Cardiac muscle cell (in vitro differentiated cells and primary cell): ENCODE measurements at regions not wholly inside any gene's neighbourhood (a gene's known extent, or its start where the extent isn't known, plus 50 kb on each side); places are given as distances from the start of the nearest gene placed in this dataset.

Experiments
- DNase-seq, 2 donors: peaks; one replicate each; pipeline versions ENCODE4 v3.0.0 to v3.0.0-alpha.2; 2010 to 2017; ENCODE audit warnings: low read depth in 1 of 2, low spot score in 1 of 2
- H3K27ac ChIP-seq: fragments of 200-600 bp; sonication (generic); 2 replicates; pipeline ENCODE4 v1.5.1; 2016
- H3K27me3 ChIP-seq: fragments of 200-600 bp; sonication (generic); 2 replicates; pipeline ENCODE4 v1.6.0; 2016; ENCODE audit warnings: control low read depth
- H3K36me3 ChIP-seq: fragments of 200-600 bp; sonication (generic); 2 replicates; pipeline ENCODE4 v1.5.1; 2016; ENCODE audit warnings: control low read depth
- H3K4me1 ChIP-seq: fragments of 200-600 bp; sonication (generic); 2 replicates; pipeline ENCODE4 v1.8.1; 2017; ENCODE audit warnings: low read depth, mild to moderate bottlenecking, mixed run types
- H3K4me3 ChIP-seq: fragments of 200-600 bp; sonication (generic); 2 replicates; pipeline ENCODE4 v1.5.1; 2016; ENCODE audit warnings: mild to moderate bottlenecking
- H3K9me3 ChIP-seq: fragments of 200-600 bp; sonication (generic); 2 replicates; pipeline ENCODE4 v1.5.1; 2017; ENCODE audit warnings: low read depth, mild to moderate bottlenecking, control low read depth
- CTCF ChIP-seq: IDR thresholded peaks from 2 replicates; pipeline ENCODE4 v1.5.1; 2012; ENCODE audit warnings: low read depth, mild to moderate bottlenecking, low read length

- H3K36me3 ChIP-seq, result no peaks in the 10 kb centered on the region
- H3K9me3 ChIP-seq, result no peaks in the 10 kb centered on the region
- no peak for DNase-seq
- TF ChIP-seq CTCF, result no peak
- no peak overlapping the region for H3K27ac ChIP-seq
- no peaks in the 10 kb centered on the region for H3K4me1 ChIP-seq
- no peak overlapping the region for H3K4me3 ChIP-seq
- no peaks in the 10 kb centered on the region for H3K27me3 ChIP-seq
These were observed 165.2 kb upstream of the NFIB start for GRCh38 chr9:14479163-14479560.

GRCh38 chr9:14478175-14479162 is 164.5 kb upstream of the NFIB start:
- no peaks in the 10 kb centered on the region for H3K4me1 ChIP-seq
- H3K27ac ChIP-seq, result no peak overlapping the region
- H3K4me3 ChIP-seq, result no peak overlapping the region
- H3K9me3 ChIP-seq, result no peaks in the 10 kb centered on the region
- no peak for TF ChIP-seq CTCF
- H3K36me3 ChIP-seq, result no peaks in the 10 kb centered on the region
- no peaks in the 10 kb centered on the region for H3K27me3 ChIP-seq
- DNase-seq, result peak in 1 of 2 donors; percentile 15

GRCh38 chr9:14471041-14471440 is 157.1 kb upstream of the NFIB start:
- no peak overlapping the region for H3K4me3 ChIP-seq
- H3K27ac ChIP-seq, result no peak overlapping the region
- no peaks in the 10 kb centered on the region for H3K36me3 ChIP-seq
- DNase-seq, result no peak
- no peaks in the 10 kb centered on the region for H3K27me3 ChIP-seq
- H3K4me1 ChIP-seq, result no peaks in the 10 kb centered on the region
- TF ChIP-seq CTCF, result no peak
- no peaks in the 10 kb centered on the region for H3K9me3 ChIP-seq

- Histone ChIP-seq H3K27me3 (no peaks in the 10 kb centered on the region), H3K4me3 (no peak overlapping the region), H3K4me1 (no peaks in the 10 kb centered on the region), H3K9me3 (no peaks in the 10 kb centered on the region), H3K36me3 (no peaks in the 10 kb centered on the region), H3K27ac (no peak overlapping the region)
- DNase-seq, result no peak
- no peak for TF ChIP-seq CTCF
These were observed 153.9 kb upstream of the NFIB start for GRCh38 chr9:14467675-14468374.

- H3K9me3 ChIP-seq, result no peaks in the 10 kb centered on the region
- H3K36me3 ChIP-seq, result no peaks in the 10 kb centered on the region
- H3K27me3 ChIP-seq, result no peaks in the 10 kb centered on the region
- no peak overlapping the region for H3K27ac ChIP-seq
- no peak for DNase-seq
- TF ChIP-seq CTCF, result no peak
- no peaks in the 10 kb centered on the region for H3K4me1 ChIP-seq
- H3K4me3 ChIP-seq, result no peak overlapping the region
These were observed 152.9 kb upstream of the NFIB start for GRCh38 chr9:14466828-14467227.
